Limb (tissue), 2 donors: ENCODE measurements at regions not wholly inside any gene's neighbourhood (a gene's known extent, or its start where the extent isn't known, plus 50 kb on each side); places are given as distances from the start of the nearest gene placed in this dataset.
"Not testable (repeated sequence)": the region's sequence is repeated elsewhere in the genome, so short reads cannot be mapped to it uniquely, and the experiment has no call there.

Source experiments
- DNase-seq, 2 donors: peaks; one replicate each; pipeline ENCODE4 v3.0.0-alpha.2; 2016; ENCODE audit errors: extremely low spot score in 2 of 2

DNA sequence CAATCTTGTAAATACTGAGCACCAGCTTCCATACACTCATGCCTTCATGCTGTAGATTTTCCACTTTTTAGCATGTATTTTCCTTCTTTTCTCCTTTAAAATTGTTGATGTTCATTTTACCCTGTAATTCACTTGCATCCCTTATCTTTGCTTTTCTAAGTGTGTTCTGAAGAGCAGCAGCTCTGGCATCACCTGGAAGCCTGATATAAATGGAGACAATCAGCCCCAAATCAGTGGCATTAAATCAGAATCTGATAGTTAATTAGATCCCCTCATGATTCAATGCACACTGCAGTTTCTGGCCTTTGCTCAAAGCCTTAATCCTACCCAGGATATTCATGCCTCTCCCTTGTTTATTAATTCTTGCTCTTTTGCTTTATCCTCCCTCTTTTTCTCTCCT, 942.4 kb downstream of the XPNPEP1 start:
- no peak for DNase-seq

DNA sequence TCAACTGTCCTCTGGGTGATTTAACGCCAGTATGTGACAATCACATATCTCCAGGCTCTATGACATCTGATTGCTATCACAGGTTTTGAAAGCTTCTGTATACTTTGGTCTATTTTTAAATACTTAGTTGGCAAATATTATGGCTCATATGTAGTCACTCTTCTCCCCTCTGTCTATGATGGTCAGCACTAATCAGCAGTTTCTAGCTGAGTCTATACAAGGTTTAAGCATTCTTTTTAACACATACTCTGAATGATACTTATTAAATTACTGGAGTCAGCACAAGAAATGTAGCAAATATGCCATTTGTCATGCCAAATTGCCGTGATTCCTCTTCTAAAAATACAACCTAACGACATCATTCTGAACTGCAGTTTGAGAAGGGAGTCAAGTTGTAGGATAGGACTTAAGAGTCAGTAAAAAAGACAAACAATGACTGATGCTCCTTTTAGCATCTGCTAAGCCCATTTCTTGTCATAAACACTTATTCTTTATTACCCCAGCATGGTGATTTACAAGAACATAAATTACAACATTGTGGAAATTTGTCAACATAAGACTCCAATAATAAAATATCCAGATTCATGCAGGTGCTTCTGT, 947.8 kb downstream of the XPNPEP1 start:
- DNase-seq: no peak

DNA sequence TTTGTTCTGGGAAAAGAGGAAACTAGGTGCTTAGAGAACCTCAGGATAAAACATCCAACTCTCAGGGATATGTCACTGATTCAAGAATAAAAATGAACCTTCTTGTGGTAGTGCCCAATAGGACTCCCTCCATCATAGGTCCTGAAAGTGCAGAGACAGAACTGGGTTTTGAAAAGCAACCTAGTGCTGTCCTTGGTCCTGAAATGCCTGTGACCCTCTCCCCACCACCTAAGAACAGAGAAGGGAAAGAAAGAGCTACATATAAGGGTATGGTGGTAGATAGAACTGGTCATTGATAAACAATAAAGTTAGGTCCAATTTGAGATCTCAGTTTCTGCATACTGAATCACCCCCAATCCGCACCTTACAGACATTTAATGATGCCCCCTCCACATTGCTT, 953.3 kb downstream of the XPNPEP1 start:
- DNase-seq: peak; percentile 33 to 55

DNA sequence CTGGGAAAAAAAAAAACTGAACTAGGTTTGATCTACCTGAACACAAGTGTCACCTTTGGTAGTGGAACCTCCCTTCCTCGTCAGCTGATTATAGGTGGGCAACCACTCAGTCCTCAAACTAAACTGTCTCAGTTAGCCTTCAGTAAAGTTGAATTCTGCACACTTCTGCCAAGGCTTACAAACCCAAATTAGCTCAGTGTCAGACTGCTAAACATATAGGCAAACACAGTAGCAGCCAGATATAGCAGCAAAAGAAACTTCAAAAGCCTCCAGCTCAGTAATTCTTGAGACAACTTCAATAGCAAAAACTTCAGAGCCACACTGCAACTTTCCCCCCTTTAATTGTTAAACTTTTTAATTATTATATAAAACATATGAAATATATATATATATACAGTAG, 956.9 kb downstream of the XPNPEP1 start:
- no peak for DNase-seq

DNA sequence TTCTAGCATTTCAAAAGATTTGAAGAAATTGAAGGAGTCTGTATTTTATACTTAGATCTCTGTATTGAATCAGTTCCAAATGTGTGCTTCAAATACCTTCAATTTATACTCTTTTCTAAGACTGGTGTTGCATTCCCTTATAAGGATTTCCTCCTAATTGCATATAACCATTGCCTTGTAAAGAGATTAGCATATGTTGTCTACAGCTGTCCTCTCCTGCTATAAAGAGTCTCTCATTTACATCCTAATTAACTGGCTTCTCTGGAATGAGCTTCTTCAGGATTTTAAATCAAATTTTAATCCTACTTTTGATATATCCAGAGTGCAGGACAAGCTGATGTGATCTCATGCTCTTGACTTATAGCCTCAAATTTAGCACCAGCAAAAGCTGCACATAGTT, 957.3 kb downstream of the XPNPEP1 start:
- no peak for DNase-seq

DNA sequence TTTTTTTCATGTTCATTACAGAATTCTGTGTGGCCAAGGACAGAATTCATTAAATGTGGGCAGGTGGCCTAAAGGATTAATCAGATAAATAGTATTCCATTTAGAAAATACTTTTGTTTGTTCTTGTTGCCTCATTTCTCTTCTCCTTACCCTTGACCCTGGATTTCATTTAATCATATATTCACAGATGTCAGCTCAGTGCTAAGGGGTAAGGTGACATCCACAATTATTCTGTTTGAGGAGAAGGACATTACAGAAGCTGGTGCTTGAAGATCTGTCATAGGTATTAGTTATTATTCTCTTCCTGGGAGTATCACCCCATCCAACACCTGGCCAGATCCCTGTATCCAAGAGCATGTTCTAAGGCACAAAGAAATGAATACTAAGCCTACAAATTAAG, 961.1 kb downstream of the XPNPEP1 start:
- DNase-seq: no peak

DNA sequence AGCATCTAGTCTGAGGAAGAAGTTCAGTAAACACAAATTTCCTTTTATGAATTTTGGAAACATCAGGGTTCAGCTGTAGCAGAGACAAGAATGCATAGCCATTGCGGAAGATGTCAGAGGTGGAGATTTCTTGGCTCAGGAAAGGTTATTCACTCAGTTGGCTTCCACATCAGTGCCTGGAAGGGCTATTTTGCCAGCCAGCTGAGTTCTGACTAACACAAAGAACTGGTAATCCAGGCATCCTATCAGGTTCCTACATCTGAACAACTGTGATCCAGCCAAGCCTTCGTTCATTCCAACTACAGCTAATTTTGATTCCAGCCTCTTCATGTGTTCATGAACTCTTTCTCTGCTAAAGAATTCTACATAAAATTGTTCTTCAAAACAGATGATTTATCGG, 965.6 kb downstream of the XPNPEP1 start:
- no peak for DNase-seq

DNA sequence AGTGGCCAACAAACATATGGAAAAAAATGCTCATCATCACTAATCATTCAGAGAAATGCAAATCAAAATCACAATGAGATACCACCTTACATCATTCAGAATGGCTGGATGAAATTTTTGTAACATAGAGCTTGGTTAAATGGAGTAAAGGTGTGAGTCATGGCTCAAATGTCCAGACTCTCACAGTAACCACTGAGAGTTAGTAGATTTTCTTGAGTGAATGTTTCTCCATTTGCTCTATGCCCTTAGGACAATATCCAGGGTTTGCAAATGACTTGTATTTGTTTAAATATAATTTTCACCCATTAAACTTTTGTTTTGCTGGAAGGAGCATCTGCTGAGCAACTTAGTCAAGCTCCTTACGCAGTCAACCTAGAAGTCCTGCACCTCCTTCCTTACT, 967.2 kb downstream of the XPNPEP1 start:
- DNase-seq: no peak

DNA sequence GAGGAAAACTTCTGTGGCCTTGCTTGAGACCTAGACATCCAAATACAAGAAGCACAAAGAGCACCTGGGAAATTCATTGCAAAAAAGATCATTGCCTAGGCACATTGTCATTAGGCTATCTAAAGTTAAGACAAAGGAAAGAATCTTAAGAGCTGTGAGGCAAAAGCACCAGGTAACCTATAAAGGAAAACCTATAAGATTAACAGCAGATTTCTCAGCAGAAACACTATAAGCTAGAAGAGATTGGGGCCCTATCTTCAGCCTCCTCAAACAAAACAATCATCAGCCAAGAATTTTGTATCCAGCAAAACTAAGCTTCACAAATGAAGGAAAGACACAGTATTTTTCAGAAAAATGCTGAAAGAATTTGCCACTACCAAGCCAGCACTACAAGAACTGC, 1003.3 kb downstream of the XPNPEP1 start:
- DNase-seq: not testable (repeated sequence)

DNA sequence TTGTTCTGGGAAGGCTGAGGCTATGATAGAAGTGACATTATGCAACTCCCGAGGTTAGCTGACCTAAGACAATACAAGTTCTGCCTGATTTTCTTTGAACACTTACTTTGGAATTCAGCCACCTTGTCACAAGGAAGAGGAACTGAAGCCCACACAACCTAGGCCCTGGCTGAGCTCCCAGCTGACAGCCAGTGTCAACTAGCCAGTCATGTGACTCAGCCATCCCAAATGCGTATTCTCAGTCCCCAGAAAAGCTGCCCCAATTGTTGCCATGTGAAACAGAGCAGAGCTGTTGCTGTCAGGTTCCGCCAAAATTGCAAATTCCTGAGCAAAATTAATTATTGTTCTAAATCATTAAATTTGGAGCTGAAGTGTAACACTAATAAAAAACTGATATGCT, 1010.0 kb downstream of the XPNPEP1 start:
- no peak for DNase-seq

DNA sequence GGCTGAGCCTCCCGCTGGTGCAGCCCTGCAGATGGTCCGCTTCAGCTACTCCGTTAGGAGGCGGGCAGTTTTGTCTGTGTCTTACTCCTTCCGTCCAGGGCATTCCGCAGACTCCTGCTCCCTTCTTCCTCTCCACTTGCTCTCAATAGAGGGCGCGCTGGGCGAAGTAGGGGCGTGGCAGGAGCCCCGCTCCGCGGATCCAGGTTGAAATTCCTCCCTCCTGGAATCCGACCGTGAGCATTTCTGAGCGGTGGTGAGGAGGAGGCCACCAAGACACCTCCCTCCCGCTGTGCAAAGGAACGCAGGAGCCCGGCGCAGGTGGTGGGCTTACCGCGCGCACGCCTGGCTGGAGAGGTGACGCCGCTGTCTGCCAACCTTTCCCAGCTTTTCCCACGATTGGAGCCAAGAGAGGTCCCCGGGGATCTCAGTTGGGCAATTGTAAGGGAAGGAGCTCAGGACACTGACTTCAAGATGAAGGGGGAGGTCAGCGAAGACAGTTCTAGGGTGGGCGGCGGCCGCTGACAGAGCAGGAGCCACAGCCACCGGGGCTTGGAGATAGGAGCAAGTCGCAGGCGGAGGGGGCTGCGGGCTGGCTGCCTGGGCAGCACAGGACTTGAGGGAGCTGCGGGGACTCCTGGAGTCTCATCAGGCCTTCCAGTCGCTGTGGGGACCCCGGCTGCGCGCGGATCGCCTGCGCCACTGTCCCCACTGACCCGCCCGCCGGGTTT, 1011.3 kb downstream of the XPNPEP1 start:
- DNase-seq: peak; percentile 61 to 84

DNA sequence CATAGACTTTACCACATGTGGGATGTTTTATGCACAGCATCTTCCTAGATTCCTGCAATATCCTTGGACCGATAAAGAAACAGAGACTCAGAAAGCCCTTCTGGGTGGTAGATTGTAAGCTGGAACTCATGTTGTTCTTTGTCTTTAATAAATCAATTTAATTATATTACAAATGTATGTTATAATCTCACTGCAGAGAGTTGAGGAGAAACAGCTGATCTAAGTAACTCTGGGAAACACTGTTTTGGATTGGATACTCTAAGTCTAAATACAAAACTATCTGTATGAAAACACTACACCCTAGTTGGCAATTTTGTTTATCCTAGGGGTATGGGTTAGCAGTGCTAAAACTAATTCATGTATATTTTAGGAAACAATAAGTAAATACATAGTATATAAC, 1015.2 kb downstream of the XPNPEP1 start:
- no peak for DNase-seq

DNA sequence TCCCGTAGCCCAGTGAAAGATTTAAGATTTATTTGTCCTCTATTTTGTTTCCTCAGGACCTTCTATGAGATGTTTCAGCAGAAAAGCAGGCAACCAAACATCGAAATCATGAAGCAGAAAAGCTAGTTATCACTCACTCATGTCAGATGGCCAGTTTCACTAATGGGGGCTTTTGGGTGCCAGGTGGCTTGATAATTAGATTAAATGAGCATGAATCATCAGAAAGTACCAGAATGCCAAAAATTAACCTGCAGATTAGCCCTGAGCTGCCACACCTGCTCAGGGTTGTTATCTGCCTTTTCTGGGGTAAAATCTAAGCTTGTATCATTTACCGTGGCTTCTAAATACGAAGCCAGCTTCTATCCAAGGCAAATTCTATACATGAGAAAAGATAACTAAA, 1017.5 kb downstream of the XPNPEP1 start:
- DNase-seq: no peak

DNA sequence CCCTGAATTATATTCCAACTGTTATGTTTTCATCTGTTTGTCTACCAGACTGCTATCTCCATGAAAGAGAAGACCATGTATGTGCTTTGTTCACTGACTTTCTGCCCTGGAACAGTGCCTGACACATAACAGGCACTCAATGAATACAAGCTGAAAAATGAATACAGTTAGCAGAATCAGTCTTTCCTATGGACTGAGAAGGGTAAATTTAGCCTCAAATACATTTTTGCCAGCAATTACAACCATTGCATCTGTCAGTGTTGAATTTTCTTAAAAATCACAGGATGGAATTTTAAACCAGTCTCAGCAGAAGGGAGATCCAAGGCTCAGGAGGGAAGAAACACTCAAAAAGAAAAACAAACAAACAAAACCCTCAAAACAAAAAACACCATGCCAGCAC, 1018.1 kb downstream of the XPNPEP1 start:
- DNase-seq: no peak

DNA sequence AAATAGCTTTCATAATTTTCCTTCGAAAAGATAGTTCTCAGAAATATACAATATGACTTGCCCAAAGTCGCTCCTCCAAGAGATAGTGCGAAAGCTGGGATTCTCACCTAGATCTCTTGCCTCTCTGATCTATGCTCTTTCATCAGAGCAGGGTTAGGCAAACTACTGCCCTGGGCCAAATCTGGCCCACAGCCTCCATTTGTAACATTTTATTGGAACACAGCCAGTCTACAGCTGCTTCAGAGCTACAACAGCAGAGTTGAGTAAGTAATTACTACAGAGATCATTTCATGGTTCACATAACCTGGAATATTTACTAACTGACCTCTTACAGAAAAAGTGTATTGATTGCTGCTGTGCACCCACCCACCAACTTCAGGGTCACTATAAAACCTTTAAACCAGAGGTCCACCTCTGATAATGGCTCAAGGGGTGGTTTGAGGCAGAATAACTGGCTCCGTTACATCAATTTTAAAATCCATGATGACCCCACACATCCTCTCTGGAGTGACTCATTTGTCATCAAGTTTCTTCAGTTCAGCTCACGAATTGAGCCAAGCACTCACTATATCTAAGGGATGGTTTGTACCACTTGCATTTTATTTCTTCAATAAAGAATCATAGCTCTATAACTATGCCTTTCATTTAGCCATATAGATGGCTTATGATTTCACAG, 1019.0 kb downstream of the XPNPEP1 start:
- no peak for DNase-seq

DNA sequence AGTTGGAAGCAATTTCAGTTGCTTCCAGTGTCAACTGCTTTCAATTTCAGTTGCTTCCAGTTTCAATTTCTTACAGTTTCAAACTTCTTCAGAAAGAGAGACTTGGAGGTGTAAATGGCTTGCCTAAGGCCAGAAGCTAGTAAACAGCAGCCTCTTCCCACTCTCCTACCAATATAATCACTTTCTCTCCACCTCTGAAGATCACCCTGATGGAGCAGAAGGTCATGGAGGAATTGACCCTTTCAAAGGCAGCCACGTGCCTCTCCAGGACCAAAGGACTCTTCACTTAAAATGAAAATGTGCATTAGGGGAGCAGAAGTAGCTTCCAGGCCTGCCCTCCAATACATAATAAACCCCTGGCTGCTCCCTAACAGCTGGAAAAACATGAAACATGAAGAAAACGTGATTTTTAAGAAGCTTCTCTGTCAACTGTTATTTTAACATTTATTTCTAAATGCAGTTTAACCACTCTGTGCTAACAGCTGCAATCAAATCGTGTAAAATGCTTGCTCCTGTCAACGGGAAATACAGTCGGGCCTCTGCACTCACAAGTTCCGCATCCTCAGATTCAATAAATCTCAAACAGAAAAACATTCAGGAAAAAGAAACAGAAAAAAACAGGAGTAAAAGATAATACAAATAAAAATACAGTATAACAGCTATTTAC, 1020.6 kb downstream of the XPNPEP1 start:
- no peak for DNase-seq

DNA sequence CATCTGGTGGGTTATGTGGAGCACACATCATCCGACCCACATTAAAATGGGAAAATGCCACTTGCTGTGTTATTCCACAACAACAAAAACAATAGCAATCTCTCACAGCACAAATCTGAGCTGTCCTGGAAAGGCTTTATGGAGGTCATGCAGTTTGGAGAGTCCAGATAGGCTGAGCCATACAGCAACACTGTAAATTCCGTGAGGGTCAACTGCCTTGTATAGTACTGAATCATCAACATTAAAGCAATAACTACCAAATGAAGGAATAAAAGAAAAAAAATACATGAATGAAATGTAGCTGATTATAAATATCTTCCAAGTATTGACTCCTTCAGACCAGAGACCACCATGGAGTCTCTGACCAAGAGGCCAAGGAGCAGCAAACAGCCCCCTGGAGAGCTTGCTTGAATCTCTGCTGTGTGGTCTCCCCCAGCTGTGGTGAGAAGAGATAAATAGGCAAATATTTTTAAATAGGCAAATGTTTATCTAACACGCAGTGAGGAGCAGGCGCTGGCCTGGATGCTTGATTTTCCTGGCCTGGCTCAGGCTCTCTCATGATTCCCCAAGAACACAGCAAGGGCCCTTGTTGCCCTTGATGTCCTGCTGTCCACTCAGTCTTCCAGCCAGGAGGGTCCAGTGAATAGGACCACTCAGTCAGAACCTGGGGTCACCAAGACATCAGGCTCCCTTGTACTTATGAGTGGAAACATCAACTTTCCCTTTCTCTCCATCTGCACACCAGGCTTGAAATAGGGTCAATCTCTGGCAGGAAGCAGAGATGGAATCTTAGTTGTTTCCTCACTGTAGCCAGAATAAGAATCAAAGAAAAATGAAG, 1021.3 kb downstream of the XPNPEP1 start:
- DNase-seq: no peak

DNA sequence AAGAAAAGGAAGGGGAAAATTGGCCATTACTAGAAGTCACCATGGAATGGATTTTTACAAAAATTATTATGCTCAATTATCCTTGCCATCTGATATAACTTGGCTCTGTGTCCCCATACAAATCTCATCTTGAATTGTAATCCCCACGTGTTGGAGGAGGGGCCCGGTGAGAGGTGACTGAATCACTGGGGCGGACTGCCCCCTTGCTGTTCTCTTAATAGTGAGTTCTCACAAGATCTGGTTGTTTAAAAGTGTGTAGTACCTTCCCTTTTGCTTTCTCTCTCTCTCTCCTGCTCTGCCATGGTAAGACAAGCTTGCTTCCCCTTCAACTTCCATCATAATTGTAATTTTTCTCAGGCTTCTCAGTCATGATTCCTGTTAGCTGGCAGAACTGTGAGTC, 1023.6 kb downstream of the XPNPEP1 start:
- no peak for DNase-seq

DNA sequence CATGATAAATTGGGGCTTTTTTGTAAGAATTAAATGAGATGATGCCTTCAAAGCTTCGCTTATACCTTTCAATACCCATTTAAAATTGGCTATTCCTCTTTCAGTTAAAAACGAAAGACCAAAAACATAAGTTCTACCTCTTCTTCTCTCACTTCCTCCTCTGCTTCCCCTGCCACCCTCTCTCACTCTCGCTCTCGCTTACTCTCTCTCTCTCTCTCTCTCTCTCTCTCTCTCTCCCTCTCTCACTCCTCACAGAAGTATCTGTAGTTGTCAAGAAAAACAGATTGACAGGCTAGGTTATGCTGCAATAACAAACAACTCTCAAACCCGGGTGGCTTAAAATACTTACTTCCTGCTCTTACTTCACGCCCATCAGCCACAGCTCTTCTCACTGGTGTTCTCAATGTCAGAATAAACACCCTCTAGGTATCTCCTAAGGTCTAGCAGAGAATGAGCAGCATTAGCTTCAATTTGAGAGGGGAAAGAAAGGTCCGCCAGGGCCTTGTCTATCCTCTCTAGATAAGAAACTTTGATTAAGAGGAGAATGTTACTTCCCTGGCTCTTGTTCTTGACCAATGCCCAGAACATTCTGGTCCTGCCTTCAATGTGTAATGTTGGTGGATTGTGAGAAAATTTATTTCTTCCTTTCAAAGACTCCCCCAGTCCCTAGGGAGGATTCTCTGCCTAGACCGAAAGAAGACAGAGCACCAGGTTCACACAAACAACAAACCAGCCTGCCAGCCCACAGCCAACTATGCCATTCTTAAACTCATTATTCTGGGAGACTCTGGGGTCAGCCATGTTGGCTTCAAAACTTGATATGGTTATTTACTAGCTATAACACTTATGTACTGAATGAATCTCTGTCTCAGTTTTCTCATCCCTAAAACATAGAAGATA, 1028.7 kb downstream of the XPNPEP1 start:
- DNase-seq: no peak

DNA sequence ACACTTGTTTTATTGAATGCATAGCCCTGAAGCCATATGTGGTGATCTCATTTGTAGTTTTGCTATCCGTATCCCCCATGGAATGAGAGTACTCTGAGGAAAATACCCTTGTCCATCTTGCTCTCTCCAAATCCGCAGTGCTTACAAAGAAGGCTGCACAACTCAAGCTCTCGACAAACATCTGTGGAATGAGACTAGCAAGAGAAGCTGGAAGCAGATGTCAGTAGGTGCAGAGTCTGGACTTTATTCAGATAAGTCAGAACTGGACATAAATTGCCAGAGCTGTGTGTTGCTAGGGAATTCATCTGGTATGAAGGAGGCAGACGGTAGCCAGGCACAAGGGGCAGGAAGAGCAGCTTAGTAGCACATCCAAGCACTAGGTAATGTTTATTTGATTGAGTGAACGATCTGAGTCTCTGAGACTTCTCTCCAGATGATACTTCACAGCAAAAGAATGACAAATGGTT, 1046.2 kb downstream of the XPNPEP1 start:
- no peak for DNase-seq
